DMS 273 (cell line): ENCODE measurements at regions not wholly inside any gene's neighbourhood (a gene's known extent, or its start where the extent isn't known, plus 50 kb on each side); places are given as distances from the start of the nearest gene placed in this dataset.
"Not testable (repeated sequence)": the region's sequence is repeated elsewhere in the genome, so short reads cannot be mapped to it uniquely, and the experiment has no call there.

Experiments
- DNase-seq: peaks from one replicate; lab custom pipeline; 2025; ENCODE audit not compliant: unreplicated experiment; lab: John Stamatoyannopoulos, UW

- no peak for DNase-seq
Measured at GRCh38 chr2:16066261-16067036, 126.1 kb downstream of the MYCN start.

- not testable (repeated sequence) for DNase-seq
Measured at GRCh38 chr2:16065272-16066069, 125.1 kb downstream of the MYCN start.

DNA sequence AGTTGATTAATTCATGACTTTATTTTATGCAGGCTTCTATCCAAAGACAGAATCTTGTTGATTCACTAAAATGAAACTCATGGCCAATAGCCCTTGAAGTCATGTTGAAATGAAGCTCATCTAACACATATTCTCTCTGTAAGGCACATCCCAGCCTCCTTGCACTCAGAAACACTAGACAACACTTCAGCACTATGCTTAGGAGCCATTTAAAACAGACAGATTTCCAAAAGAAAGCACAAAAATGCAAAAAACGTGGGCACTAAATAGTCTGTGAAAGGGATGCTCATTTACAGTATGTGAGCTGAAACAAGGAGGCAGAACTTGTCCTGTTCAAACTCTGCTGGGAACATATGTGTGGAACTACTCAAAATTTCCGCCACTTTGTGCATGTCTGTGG, 124.4 kb downstream of the MYCN start:
- no peak for DNase-seq

DNA sequence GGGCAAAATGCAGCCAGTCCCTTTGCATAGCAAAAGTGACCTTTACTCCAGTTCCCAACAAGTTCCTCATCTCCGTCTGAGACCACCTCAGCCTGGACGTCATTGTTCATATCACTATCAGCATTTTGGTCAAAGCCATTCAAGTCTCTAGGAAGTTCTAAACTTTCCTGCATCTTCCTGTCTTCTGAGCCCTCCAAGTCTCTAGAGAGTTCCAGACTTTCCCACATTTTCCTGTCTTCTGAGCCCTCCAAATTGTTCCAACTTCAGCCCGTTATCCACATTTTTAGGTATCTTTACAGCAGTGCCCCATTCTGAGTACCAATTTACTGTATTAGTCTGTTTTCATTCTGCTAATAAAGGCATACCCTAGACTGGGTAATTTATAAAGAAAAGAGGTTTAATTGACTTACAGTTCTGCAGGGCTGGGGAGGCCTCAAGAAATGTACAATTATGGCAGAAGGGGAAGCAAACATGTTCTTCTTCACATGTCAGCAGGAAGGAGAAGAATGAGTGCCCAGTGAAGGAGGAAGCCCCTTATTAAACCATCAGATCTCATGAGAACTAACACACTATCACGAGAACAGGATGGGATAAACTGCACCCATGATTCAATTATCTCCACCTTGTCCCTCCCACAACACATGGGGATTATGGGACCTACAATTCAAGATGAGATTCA, 123.7 kb downstream of the MYCN start:
- no peak for DNase-seq

DNA sequence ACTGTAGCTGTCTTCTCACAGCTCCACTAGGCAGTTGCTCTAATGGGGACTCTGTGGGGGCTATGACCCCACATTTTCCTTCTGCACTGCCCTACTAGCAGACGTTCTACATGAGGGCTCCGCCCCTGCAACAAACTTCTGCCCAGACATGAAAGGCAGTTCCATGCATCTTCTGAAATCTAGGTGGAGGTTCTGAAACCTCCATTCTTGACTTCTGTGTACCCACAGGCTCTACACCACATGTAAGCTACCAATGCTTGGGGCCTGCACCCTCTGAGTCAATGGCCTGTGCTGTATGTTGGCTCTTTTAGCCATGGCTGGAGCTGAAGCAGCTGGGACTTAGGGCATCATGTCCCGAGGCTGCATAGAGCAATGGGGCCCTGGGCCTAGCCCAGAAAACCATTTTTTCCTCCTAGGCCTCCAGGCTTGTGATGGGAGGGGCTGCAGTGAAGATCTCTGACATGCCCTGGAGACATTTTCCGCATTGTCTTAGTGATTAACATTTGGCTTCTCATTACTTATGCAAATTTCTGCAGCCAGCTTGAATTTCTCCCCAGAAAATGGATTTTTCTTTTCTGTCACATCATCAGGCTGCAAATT, 123.0 kb downstream of the MYCN start:
- no peak for DNase-seq

DNA sequence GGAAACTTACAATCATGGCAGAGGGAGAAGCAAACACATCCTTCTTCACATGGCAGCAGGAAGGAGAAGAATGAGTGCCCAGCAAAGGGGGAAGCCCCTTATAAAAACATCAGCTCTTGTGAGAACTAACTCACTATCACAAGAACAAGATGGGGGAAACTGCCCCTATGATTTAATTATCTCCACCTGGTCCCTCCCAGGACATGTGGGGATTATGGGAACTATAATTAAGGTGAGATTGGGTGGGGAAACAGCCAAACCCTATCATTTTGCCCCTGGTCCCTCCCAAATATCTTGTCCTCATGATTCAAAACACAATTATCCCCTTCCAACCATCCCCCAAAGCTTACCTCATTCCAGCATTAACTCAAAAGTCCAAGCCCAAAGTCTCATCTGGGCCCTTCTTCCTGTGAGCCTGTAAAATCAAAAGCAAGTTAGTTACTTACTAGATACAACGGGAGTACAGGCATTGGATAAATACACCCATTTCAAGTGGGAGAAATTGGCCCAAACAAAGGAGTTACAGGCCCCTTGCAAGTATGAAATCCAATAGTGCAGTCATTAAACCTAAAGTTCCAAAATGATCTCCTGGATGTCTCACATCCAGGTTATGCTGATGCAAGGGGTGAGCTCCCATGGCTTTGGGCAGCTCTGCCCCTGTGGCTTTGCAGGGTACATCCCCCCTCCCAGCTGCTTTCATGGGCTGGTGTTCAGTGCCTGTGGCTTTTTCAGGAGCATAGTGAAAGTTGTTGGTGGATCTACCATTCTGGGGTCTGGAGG, 122.3 kb downstream of the MYCN start:
- no peak for DNase-seq

DNA sequence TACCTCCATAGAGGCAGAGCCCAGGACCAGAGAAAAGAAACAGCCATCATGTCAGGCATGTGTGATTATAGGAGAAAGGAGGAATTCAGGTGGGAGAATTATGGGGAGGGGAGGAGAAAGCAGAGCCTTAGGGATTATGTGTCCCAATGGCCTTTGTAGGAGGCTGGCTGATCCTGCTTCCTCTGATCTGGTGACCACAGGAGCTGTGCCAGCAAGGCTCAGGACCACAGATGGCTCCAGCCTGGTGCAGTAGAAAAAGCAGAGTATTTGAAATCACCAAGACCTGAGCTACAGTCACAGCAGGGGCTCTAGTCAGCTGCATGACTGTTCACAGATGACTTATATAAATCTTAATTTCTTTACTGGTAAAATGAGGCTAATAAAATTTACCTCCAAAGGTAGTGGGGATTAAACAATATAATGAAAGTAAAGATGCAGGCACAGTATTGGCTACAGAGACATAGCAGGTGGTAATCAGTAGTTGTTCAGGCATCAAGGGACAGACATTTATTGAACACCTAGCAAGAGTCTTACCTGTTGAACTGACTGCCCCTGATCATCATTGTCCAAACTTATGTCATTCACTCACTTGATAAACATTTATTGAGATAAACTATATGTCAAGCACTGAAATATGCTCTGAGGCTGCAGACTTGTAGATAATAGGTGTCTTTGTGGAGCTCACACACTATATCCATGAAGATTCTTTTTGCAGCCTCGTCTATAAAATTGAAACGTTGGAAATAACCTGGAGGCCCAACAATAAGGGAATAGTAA, 121.3 kb downstream of the MYCN start:
- no peak for DNase-seq

DNA sequence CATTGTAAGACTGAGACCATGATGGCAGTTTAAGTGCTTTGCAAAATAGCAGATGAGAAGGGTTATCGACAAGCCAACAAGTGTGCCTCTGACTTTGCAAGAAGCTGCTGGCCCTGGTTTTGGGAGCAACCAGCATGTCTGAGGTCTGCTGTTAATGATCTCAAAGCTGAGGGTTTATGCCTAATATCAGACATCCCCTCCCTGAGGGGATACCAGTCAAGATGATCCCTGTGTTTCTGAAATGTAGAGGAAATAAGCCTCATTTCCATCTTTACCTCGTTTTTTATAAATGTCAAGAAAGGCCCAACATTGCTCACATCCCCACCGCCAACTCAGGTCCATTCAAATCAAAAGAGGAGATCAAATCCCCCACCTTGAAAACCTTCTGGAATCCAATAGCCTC, 120.6 kb downstream of the MYCN start:
- DNase-seq: no peak

GRCh38 chr2:16060125-16060935, 120.0 kb downstream of the MYCN start:
- no peak for DNase-seq

- DNase-seq: no peak
Measured at GRCh38 chr2:16059393-16060016, 119.2 kb downstream of the MYCN start.

DNA sequence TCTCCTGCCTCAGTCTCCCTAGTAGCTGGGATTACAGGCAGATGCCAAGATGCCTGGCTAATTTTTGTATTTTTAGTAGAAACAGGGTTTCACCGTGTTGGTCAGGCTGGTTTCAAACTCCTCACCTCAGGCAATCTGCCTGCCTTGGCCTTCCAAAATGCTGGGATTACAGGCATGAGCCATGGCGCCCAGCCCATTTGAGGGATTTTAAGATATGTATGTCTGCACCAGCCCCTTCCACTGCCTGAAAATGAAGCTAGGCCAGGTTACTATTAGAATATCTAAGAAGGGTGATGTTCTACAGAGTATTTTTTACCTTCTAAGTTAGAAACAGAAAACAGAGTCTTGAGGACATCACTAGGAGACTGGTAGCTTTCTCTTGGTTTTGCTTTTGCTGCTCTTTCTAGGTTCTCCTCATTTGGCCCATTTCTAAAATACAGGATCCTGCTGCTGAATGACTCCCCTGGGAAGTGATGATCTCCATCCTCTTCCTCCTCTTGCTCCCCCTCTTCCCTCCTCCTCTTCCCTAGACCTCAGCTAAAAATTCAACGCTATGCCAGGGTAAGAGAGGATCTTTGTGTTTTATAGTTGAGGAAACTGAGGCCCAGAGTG, 118.5 kb downstream of the MYCN start:
- DNase-seq: no peak

DNA sequence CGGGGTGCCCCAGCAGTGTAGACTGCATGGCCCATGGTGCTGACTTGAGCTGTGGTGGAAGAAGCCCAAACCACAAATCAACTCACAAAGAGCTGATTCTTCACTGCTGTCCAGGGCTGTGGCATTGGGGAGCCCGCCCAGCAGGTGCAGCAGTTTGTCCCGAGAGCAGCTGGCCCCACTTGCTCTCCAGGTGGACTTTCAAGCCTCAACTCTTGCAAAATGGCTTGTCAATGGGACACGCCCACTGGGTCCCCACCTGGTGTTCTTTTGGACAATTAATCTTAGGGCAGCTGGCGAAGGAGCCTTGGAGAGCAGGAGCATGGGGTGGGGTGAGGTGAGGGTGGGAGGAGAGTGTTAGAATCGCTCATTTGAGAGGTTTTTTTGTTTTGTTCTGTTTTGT, 117.9 kb downstream of the MYCN start:
- DNase-seq: no peak

GRCh38 chr2:16057661-16058060, 117.3 kb downstream of the MYCN start:
- no peak for DNase-seq

DNA sequence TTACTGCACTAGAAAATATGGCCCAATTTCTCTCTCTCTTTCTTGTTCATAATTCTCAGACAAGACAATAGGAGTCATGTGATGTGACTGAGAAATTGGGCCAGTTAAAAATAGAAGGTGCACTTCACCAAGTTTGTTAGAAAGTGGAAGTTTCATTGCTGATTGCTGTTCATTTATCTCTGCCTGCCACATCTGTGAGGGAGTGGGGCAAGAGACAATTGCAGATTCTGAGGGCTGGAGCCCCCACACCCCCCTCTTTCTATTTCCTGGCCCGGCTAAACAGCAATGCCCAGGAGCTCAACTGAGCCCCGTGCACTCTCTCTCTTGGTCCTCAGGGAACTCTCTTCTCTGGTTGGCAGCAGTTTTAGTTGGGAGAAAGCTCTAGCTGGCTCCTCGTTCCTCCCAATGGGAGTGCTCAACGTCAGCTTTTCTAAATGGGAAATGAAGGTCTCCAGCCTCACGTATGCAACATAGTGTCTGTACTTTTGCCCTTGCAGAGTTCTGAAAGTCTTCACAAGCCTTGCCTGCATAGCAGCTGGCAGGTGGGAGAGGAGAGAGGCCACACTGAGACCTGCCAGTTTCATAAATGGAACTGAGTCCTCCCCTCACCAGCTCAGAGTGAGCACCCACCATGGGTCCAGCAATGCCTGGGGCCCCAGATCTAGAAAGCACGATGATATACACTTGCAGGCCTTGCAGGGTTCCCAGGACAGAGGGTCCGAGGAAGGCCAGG, 115.7 kb downstream of the MYCN start:
- no peak for DNase-seq

- no peak for DNase-seq
Measured at GRCh38 chr2:16053437-16054257, 113.3 kb downstream of the MYCN start.

GRCh38 chr2:16052571-16053052, 112.3 kb downstream of the MYCN start:
- not testable (repeated sequence) for DNase-seq
